ENCODE measurements at regions not wholly inside any gene's neighbourhood (a gene's known extent, or its start where the extent isn't known, plus 50 kb on each side); places are given as distances from the start of the nearest gene placed in this dataset.

GRCh38 chr18:62655520-62656219, 59.7 kb upstream of the PHLPP1 start:
- TF ChIP-seq CTCF (IDR thresholded peaks at IDR 0.05; ENCODE audit: insufficient read depth, missing control alignments) = no peak
- DNase-seq (ENCODE audit: insufficient read length, low spot score) = no peak
- peak; percentile 21 for FAIRE-seq

GRCh38 chr18:62658028-62658427, 57.3 kb upstream of the PHLPP1 start:
- no peak for TF ChIP-seq CTCF (IDR thresholded peaks at IDR 0.05; ENCODE audit: insufficient read depth, missing control alignments)

GRCh38 chr18:62659698-62660097, 55.6 kb upstream of the PHLPP1 start:
- DNase-seq (ENCODE audit: insufficient read length, low spot score) (no peak), FAIRE-seq (no peak)
- TF ChIP-seq CTCF (IDR thresholded peaks at IDR 0.05; ENCODE audit: insufficient read depth, missing control alignments) = no peak

More at GRCh38 chr18:62658028-62658427, 57.3 kb upstream of the PHLPP1 start:
- peak; percentile 94 for FAIRE-seq
- no peak for DNase-seq (ENCODE audit: insufficient read length, low spot score)

GRCh38 chr18:62660691-62661090, 54.6 kb upstream of the PHLPP1 start:
- DNase-seq (ENCODE audit: insufficient read length, low spot score) = no peak
- TF ChIP-seq CTCF (IDR thresholded peaks at IDR 0.05; ENCODE audit: insufficient read depth, missing control alignments) = no peak
- FAIRE-seq = no peak

- no peak for TF ChIP-seq CTCF (IDR thresholded peaks at IDR 0.05; ENCODE audit: insufficient read depth, missing control alignments)
- no peak for DNase-seq (ENCODE audit: insufficient read length, low spot score)
- no peak for FAIRE-seq
These were observed 51.5 kb upstream of the PHLPP1 start for GRCh38 chr18:62663731-62664336.

GRCh38 chr18:62664414-62664813, 50.9 kb upstream of the PHLPP1 start:
- FAIRE-seq = peak; percentile 88
- DNase-seq (ENCODE audit: insufficient read length, low spot score) = no peak
- TF ChIP-seq CTCF (IDR thresholded peaks at IDR 0.05; ENCODE audit: insufficient read depth, missing control alignments) = no peak

- no peak for DNase-seq (ENCODE audit: insufficient read length, low spot score)
- TF ChIP-seq CTCF (IDR thresholded peaks at IDR 0.05; ENCODE audit: insufficient read depth, missing control alignments) = no peak
- FAIRE-seq = peak; percentile 90
These were observed 50.2 kb upstream of the PHLPP1 start for GRCh38 chr18:62665188-62665587.
